Transverse colon (tissue), 4 donors: ENCODE measurements at regions not wholly inside any gene's neighbourhood (a gene's known extent, or its start where the extent isn't known, plus 50 kb on each side); places are given as distances from the start of the nearest gene placed in this dataset.

Experiments used
- DNase-seq: peaks from one replicate; pipeline ENCODE4 v3.0.0-alpha.2; 2019
- H3K27ac ChIP-seq, 4 donors: fragments of 200-600 bp; sonication (generic); 2 replicates each; pipeline ENCODE4 v1.5.1; 2016 to 2018; ENCODE audit warnings: inconsistent platforms in 4 of 4
- H3K27me3 ChIP-seq: fragments of 200-600 bp; sonication (generic); 2 replicates; pipeline ENCODE4 v1.5.1; 2017; ENCODE audit warnings: inconsistent platforms
- H3K36me3 ChIP-seq, 4 donors: fragments of 200-600 bp; sonication (generic); 2 replicates each; pipeline ENCODE4 v1.5.1; 2017 to 2019; ENCODE audit warnings: inconsistent platforms in 4 of 4
- H3K4me1 ChIP-seq, 4 donors: fragments of 200-600 bp; sonication (generic); 2 replicates each; pipeline ENCODE4 v1.5.1; 2017 to 2020; ENCODE audit warnings: inconsistent platforms in 4 of 4
- H3K4me3 ChIP-seq, 4 donors: fragments of 200-600 bp; sonication (generic); 1 replicate in 1 of 4; 2 replicates in 3 of 4; pipeline versions ENCODE4 v1.5.1 to v1.6.1; 2017 to 2019; ENCODE audit warnings: inconsistent platforms in 4 of 4
- H3K9me3 ChIP-seq, 2 donors: fragments of 200-600 bp; sonication (generic); 2 replicates each; pipeline ENCODE4 v1.5.1; 2017 to 2019; ENCODE audit warnings: inconsistent platforms in 2 of 2
- CTCF ChIP-seq, 5 experiments: fragments of 200-600 bp in 3 of 5; fragments of 450-650 bp in 2 of 5; sonication (generic) in 3 of 5; IDR thresholded peaks; 1 replicate in 2 of 5; 2 replicates in 3 of 5; pipeline ENCODE4 v1.5.1; 2016 to 2017; ENCODE audit warnings: antibody characterized with exemption in 5 of 5, inconsistent platforms in 3 of 5, mild to moderate bottlenecking in 2 of 5, moderate library complexity in 1 of 5
- EP300 ChIP-seq: sonication (generic); formaldehyde crosslinking; IDR thresholded peaks from one replicate; pipeline ENCODE4 v1.6.1; 2017; ENCODE audit warnings: antibody characterized with exemption, low read depth
- POLR2A ChIP-seq: fragments of 450-650 bp; IDR thresholded peaks from one replicate; pipeline ENCODE4 v1.6.1; 2016; ENCODE audit warnings: antibody characterized with exemption, mild to moderate bottlenecking, moderate library complexity
- POLR2AphosphoS5 ChIP-seq, 3 donors: sonication (generic); formaldehyde crosslinking; IDR thresholded peaks; one replicate each; pipeline ENCODE4 v1.6.1; 2016; ENCODE audit warnings: antibody characterized with exemption in 3 of 3
- WGBS, 2 donors: methylation state at CpG; one replicate each; pipeline ENCODE4 v1.1.5; 2018; ENCODE audit warnings: low coverage in 1 of 2; 5-methylcytosine and 5-hydroxymethylcytosine counted together
- in situ Hi-C, 4 donors: fragments of 200-750 bp; cut with MboI; loops; one replicate each; pipeline versions ENCODE4 v1.15.0 to v1.15.1; 2017; ENCODE audit warnings: low sequenced_read_pairs in 3 of 4, low pct_ligation_motif_present in 1 of 4, low pct_unique_long_range_greater_than_20kb in 1 of 4
- intact Hi-C: fragments of 100-400 bp; cut with DNase I; formaldehyde crosslinking; loops from one replicate; pipeline ENCODE4 v1.15.1; 2023; ENCODE audit warnings: low total_unique reads

GRCh38 chr7:69402696-69403095 is 195.6 kb upstream of the AUTS2 start:
- Histone ChIP-seq H3K27ac (no peak overlapping the region), H3K36me3 (no peaks in the 10 kb centered on the region), H3K27me3 (no peaks in the 10 kb centered on the region), H3K4me3 (no peak overlapping the region), H3K4me1 (no peaks in the 10 kb centered on the region), H3K9me3 (no peaks in the 10 kb centered on the region)
- no peak for TF ChIP-seq CTCF (IDR thresholded peaks at IDR 0.05)
- TF ChIP-seq POLR2A: no peak
- TF ChIP-seq POLR2AphosphoS5 (IDR thresholded peaks at IDR 0.05): no peak
- TF ChIP-seq EP300: no peak
- DNase-seq: no peak
- in situ Hi-C loops: no loop called here
- intact Hi-C loops: no loop called here
- 59 to 69% methylated on average over 2 of the region's 2 CpGs for WGBS, 2 donors

DNA sequence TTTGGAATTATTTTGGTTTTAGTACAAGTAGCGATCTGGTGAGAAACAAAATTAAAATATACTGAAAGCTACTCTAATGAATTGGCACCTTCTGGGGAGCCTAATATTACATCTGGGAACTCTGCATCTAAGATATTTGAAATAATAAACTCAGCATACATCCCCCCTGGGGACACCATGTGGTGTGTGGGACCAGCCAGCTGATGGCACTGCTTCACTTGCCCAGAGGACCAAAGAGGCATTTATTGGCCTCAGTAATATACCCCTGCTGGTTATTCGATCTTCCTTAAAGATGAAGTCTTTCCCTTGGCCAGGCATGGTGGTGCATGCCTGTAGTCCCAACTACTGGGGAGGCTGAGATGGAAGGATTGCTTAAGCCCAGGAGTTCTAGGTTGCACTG is 195.1 kb upstream of the AUTS2 start:
- intact Hi-C loops (no loop called here), in situ Hi-C loops (no loop called here)
- Histone ChIP-seq H3K27me3 (no peaks in the 10 kb centered on the region), H3K9me3 (no peaks in the 10 kb centered on the region), H3K4me1 (no peaks in the 10 kb centered on the region), H3K27ac (no peak overlapping the region), H3K4me3 (no peak overlapping the region), H3K36me3 (no peaks in the 10 kb centered on the region)
- 76 to 88% methylated on average over 1 to 2 of the region's 2 CpGs for WGBS, 2 donors
- DNase-seq: no peak
- TF ChIP-seq POLR2A: no peak
- TF ChIP-seq CTCF (IDR thresholded peaks at IDR 0.05): no peak
- no peak for TF ChIP-seq EP300
- TF ChIP-seq POLR2AphosphoS5 (IDR thresholded peaks at IDR 0.05): no peak

GRCh38 chr7:69411018-69411417 is 187.3 kb upstream of the AUTS2 start:
- no peaks in the 10 kb centered on the region for H3K9me3 ChIP-seq
- no peak overlapping the region for H3K4me3 ChIP-seq
- TF ChIP-seq POLR2AphosphoS5 (IDR thresholded peaks at IDR 0.05) (no peak), CTCF (IDR thresholded peaks at IDR 0.05) (no peak), POLR2A (no peak), EP300 (no peak)
- WGBS, 2 donors: 75% methylated on average over 7 of the region's 7 CpGs; no CpG with 5 or more reads in 1 of the 2 donors
- in situ Hi-C loops (no loop called here), intact Hi-C loops (no loop called here)
- no peak overlapping the region for H3K27ac ChIP-seq
- no peaks in the 10 kb centered on the region for H3K4me1 ChIP-seq
- no peaks in the 10 kb centered on the region for H3K27me3 ChIP-seq
- no peak for DNase-seq
- no peaks in the 10 kb centered on the region for H3K36me3 ChIP-seq

GRCh38 chr7:69411466-69411865 is 186.8 kb upstream of the AUTS2 start:
- DNase-seq: no peak
- in situ Hi-C loops (no loop called here), intact Hi-C loops (no loop called here)
- Histone ChIP-seq H3K9me3 (no peaks in the 10 kb centered on the region), H3K27me3 (no peaks in the 10 kb centered on the region), H3K36me3 (no peaks in the 10 kb centered on the region), H3K4me1 (no peaks in the 10 kb centered on the region), H3K4me3 (no peak overlapping the region), H3K27ac (no peak overlapping the region)
- TF ChIP-seq POLR2AphosphoS5 (IDR thresholded peaks at IDR 0.05): no peak
- TF ChIP-seq POLR2A: no peak
- no peak for TF ChIP-seq EP300
- TF ChIP-seq CTCF (IDR thresholded peaks at IDR 0.05): no peak
- 57 to 70% methylated on average over 3 to 8 of the region's 8 CpGs for WGBS, 2 donors
